ENCODE measurements at regions not wholly inside any gene's neighbourhood (a gene's known extent, or its start where the extent isn't known, plus 50 kb on each side); places are given as distances from the start of the nearest gene placed in this dataset.
"Not testable (repeated sequence)": the region's sequence is repeated elsewhere in the genome, so short reads cannot be mapped to it uniquely, and the experiment has no call there.

DNA sequence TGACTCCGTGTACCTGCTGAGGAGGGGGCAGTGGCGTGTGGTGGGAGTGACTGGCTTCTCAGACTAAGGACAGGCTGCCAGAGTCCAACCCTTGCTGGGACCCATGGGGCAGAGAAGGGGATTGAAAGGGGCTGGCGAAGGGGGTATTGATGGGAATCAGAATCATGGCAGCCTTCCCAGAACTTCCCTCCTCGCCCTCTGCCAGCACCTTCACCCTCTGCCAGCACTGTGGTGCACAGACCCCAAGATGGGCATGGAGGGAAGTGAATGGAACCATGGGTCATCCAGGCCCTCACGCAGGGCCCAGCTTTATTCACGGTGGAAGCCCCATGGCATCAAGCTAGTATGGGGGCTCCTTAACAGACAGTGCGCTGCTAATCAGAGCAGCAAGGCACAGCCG lies 76.8 kb downstream of the IRX5 start:
- no peak for TF ChIP-seq POLR2A (IDR thresholded peaks at IDR 0.05; ENCODE audit: low read depth, low read length)
- no peak for DNase-seq (ENCODE audit: insufficient read length, low spot score)
- FAIRE-seq, result no peak

DNA sequence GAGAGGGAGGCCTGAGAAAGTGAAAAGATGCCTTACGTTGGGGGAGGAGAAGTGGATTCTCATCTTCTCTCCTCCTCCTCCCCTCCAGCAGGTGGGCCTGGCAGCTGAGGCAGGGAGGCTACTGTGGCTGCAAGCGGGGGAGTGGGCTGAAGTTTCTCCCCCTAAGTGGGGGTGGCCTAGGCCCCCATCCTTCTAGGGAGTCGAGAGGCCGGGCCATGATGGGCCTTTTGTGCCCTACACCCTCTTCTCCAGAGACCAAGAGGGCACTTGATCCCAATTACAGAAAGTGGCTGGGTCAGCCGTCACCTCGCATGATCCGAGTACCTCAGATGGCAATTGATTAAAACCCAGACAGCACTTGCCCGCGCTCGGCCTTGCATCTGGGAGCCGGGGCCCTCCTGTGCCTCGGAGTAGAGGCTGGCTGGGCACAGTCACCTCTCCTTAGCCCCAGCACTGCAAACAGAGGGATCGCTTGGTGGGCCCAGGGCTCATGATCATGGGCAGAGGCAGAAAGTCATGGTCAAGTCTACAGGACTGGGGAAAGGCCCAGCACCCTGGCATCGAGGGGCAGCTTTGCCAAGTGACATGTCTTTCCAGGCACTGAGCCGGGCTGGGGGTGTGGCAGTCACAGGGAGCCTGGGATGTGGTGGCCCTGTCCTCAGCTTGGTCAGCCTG lies 78.3 kb downstream of the IRX5 start:
- no peak for FAIRE-seq
- no peak for DNase-seq (ENCODE audit: insufficient read length, low spot score)
- TF ChIP-seq POLR2A (IDR thresholded peaks at IDR 0.05; ENCODE audit: low read depth, low read length), result no peak

DNA sequence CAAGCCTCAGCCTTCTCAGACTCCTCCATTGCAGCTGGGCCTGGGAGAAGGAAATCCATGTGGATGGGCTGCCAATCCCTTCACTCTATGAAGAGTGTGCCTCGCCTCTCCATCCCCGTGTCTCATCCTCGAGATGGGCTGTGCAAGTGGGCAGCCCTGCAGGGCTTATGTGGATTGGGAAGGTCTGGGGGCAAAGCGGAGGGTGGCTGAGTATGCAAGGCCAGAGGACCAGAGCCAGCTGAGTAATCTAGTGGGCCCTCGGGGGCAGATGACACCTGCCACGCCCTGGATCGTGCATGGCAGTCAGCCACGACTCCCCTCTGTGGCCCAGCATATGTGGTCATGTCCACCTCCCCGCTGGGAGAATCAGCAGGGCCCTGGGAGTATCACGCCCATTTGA lies 78.9 kb downstream of the IRX5 start:
- no peak for DNase-seq (ENCODE audit: insufficient read length, low spot score)
- no peak for TF ChIP-seq POLR2A (IDR thresholded peaks at IDR 0.05; ENCODE audit: low read depth, low read length)
- no peak for FAIRE-seq

DNA sequence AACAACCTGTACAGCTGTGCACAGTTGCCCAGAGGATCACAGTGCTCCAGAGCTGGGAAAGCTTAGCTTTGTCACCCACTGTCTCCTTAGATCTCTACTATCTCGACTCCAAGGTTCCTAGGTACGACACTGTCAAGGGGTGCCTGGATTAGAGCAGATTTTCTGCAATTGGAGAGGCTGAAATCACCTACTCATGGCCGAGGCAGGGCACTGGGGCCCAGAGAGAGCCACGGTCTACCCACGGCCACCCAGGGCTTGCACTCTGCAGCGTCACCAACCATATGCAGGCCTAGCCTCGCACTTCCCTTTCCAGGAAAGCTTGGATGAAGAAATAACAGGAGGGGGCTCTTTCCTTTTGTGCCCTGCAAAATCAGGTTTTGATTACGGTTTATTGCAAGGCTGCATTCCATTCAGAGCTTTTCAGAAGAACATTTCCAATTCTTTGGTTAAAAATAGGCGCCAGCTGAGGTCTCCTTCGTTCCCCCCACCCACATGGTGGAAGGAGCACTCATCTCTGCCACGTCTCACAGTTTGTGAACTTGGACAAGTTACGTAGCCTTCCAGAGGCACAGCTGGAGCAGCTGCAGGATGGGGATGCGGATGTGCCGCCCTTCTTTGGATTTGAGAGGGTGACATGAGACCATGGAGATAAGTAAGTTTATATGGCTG lies 80.0 kb downstream of the IRX5 start:
- FAIRE-seq (no peak), DNase-seq (ENCODE audit: insufficient read length, low spot score) (no peak)
- no peak for TF ChIP-seq POLR2A (IDR thresholded peaks at IDR 0.05; ENCODE audit: low read depth, low read length)

DNA sequence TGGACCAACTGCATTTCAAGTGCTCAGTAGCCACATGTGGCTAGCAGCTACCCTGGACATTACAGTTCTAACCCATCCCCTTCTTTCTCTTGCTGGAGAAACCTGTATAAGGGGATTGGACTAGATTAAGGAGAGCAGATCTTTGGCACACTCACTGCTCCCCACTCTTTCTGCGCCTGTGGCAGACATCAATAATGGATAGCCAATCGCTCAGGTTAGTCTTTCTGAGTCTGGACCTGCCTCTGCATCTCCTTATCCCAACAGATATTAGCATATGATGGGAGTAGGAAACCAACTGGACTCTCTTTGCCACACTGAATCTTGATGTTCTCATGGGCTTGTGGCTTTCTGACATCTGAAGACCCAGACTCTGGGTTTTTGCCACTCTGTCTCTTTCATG lies 81.7 kb downstream of the IRX5 start:
- no peak for TF ChIP-seq POLR2A (IDR thresholded peaks at IDR 0.05; ENCODE audit: low read depth, low read length)
- DNase-seq (ENCODE audit: insufficient read length, low spot score), result no peak
- FAIRE-seq, result no peak

DNA sequence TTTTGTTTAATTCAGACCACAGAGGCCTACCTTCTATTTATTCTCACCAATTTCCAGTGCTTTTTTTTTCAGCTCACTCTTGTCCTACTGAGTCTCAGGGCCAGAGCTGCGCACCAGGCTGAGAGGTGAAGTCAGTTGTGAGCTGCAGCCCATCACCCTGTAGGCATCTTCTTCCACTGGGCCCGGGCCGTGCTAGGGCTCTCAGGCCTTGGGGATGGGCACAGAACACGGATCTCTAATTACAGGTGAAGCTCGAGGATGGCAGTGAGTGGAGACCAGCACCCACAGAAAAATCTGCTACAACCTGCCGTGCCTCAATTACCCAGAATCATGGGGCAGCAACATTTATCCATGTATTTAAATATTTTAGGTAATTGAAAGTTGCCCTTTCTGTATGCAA lies 82.1 kb downstream of the IRX5 start:
- FAIRE-seq (no peak), DNase-seq (ENCODE audit: insufficient read length, low spot score) (no peak)
- no peak for TF ChIP-seq POLR2A (IDR thresholded peaks at IDR 0.05; ENCODE audit: low read depth, low read length)

DNA sequence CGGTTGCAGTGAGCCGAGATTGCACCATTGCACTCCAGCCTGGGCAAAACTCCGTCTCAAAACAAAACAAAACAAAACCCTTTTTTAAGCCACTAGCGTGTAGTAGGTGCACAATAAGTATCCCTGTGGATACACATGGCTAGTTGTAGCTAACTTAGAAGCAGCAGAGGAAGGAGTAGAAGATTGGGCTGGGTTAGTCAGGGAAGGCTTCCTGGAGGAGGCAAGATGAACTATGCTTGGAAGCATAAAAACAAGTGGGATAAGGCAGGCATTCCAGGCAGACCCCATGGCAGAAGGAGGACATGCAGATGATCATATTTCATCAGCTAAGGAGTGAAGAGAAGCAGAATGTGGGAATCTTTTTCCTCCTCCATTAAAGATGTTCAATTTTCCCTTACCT lies 83.4 kb downstream of the IRX5 start:
- FAIRE-seq (no peak), DNase-seq (ENCODE audit: insufficient read length, low spot score) (no peak)
- TF ChIP-seq POLR2A (IDR thresholded peaks at IDR 0.05; ENCODE audit: low read depth, low read length), result no peak

DNA sequence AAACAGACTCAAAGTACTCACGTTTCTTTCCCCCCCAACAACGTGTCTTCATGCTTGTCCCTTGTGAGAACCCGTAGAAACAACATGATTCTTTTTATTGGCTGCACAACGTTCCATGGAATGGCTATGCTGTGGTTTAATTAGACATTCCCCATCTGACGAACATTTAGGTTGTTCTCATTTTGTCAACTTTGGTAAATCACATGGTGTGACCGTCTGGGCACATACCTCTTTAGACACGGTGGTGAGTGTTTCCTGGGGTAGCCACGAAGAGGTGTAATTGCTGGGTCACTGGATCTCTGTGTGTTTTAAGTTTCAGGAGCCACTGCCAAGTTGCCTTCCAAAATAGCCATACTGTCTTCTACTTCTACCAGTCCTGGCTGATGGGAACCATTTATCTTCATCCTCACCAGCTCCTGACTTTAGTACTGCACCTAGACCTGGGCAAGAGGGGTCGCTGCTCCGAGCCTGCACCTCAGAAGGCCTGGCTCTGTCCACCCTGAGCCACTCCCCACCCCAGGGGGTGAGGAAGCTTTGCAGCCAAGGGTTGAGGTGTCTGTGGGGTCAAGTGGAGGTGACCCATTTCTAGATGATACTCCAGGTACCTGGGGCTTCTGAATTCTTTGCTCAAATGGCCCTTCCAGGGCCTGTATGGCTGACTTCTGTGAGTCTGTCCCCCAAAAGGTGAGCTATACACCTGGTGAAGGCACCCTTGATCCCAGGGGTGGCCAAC lies 84.7 kb downstream of the IRX5 start:
- DNase-seq (ENCODE audit: insufficient read length, low spot score) (no peak), FAIRE-seq (no peak)
- TF ChIP-seq POLR2A (IDR thresholded peaks at IDR 0.05; ENCODE audit: low read depth, low read length), result no peak

DNA sequence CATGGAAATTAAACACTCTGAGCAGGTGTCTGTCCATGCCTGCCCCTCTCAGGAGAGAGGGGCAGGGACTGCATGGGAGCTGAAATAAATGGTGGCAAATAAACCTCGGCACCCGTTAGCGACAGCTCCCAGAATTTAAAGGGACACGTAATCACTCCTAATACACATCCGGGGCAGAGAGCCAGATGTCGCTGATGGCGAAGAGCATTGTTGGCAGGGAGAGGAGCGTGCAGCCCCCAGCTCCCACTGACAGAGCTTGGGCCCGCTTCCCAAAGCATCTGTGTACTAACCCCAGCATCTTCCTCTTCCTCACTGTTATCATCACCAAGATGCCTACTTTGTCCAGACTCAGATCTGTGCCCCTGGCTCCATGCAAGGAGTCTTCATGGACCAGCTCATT lies 85.8 kb downstream of the IRX5 start:
- TF ChIP-seq POLR2A (IDR thresholded peaks at IDR 0.05; ENCODE audit: low read depth, low read length), result no peak
- DNase-seq (ENCODE audit: insufficient read length, low spot score) (no peak), FAIRE-seq (no peak)

DNA sequence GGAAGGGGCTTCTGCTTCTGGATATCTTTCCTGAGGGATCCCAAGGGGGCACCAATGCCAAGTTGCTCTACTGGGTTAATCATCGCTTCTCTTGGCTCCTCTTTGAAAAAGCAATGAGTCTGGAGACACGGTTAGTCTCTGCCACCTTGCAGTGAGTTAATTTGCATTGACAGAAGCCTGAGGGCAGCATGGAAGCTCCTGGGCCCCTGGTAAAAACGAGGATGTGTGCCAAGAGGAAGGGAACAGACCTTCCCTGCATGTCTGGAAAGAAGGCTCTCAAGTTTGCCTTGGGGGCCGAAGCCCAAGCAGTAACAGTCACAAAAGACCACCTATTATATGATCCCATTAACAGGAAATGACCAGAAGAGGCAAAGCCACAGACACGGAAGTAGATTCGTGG lies 86.7 kb downstream of the IRX5 start:
- TF ChIP-seq POLR2A (IDR thresholded peaks at IDR 0.05; ENCODE audit: low read depth, low read length), result no peak
- DNase-seq (ENCODE audit: insufficient read length, low spot score) (no peak), FAIRE-seq (no peak)

DNA sequence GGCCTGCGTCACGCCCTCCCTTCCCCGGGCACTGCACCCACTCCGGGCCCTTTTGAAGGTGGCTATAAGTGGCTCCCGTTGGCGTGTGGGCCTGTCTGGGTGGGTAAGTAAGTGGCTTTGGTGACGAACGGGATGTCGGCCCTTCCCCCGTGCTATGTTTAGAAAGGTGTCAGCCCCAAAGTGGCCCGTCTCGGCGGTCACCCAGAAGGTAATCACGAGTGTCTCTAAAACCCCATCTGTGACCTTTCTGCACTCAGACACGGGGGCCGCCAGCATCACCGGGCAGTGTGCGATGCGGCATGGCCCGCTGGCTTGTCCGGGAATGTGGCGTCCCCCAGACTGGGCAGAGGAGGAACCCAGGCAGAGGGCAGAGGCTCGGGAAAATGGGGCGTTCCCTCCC lies 88.2 kb downstream of the IRX5 start:
- FAIRE-seq (no peak), DNase-seq (ENCODE audit: insufficient read length, low spot score) (no peak)
- no peak for TF ChIP-seq POLR2A (IDR thresholded peaks at IDR 0.05; ENCODE audit: low read depth, low read length)

DNA sequence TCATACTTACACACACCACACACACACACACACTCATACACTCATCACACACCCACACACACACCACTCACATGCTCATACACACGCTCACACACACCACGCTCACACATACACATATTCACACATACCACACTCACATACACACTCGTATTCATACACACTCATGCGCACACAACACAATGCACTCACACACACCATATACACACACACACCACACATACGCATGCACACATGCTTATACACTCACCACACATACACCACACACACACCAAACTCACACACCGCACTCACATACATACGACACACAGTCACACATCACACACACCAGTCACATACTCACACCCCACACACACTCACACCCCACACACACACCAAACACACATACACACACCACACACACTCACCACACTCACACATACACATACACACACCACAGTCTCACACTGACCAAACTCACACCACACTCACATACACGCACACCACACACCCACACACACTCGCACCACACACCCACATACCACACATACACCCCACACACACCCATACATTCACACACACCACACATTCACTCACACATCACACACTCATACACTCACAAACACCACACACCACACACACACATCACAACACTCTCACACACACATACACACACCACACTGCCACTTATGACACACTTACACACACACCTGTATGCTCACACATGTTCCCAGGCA lies 88.9 kb downstream of the IRX5 start:
- FAIRE-seq, result no peak
- DNase-seq (ENCODE audit: insufficient read length, low spot score), result no peak
- no peak for TF ChIP-seq POLR2A (IDR thresholded peaks at IDR 0.05; ENCODE audit: low read depth, low read length)

DNA sequence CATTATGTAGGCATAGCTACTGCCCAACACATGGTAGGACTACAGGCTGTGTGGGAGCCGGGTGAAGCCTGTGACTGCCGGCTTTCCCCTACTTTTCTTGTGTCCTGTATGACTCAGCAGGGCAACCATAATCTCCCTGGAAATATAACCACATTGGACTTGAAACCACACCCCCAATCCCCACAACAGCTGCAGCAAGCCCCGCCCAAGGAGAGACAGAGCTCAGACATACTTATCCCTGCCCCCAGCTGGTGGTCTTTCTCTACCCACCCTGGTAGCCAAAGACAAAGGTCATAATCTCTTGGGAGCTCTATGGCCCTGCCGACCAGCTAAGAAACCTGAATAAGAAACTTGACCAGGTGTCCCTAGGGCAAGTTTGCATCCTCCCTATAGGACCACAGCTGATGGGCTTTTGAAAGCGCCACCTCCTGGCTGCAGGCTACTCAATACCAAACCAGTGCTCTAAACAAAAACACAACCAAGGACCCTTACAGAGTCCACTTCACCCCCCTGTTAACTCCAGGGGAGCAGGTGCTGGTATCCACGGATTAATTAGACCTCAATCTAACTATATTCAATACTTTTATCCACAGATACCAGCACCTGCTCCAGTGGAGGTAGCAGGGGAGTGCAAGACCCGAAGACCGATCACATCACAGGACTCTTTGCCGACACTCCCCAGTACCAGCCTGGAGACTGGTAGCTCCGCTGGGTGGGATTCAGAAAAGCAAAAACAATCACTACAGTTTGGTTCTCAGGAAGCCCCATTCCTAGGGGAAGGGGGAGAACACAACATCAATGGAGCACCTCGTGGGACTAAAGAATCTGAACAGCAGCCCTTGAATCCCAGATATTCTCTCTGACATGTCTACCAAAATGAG lies 91.2 kb downstream of the IRX5 start:
- peak; percentile 49 for DNase-seq (ENCODE audit: insufficient read length, low spot score)
- TF ChIP-seq POLR2A (IDR thresholded peaks at IDR 0.05; ENCODE audit: low read depth, low read length), result no peak
- peak; percentile 45 for FAIRE-seq

DNA sequence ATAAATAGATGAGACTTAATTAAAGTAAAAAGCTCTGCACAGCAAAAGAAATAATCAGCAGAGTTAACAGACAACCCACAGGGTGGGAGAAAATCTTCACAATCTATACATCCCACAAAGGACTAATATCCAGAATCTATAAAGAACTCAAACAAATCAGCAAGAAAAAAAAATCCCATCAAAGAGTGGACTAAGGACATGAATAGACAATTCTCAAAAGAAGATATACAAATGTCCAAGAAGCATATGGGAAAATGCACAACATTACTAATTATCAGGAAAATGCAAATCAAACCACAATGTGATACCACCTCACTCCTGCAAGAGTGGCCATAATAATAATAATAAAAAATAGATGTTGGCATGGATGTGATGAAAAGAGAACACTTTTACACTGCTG lies 96.6 kb downstream of the IRX5 start:
- DNase-seq (ENCODE audit: insufficient read length, low spot score); FAIRE-seq: not testable (repeated sequence)

All from H54 (cell line).